Pancreas (tissue), 10 donors: ENCODE measurements at regions not wholly inside any gene's neighbourhood (a gene's known extent, or its start where the extent isn't known, plus 50 kb on each side); places are given as distances from the start of the nearest gene placed in this dataset.

Experiments used
- ATAC-seq, 4 donors: fragments of 200-7000 bp; cut with Tn5 transposase; one replicate each; pipeline versions ENCODE4 v1.8.0 to v1.9.1; 2020; ENCODE audit warnings: mild to moderate bottlenecking in 4 of 4, moderate library complexity in 4 of 4
- DNase-seq, 6 donors: peaks; one replicate each; pipeline ENCODE4 v3.0.0-alpha.2; 2020
- FAIRE-seq: peaks from 2 replicates; lab custom pipeline; 2012; peaks lifted over from hg19 to GRCh38; lab: Jason Lieb, UNC
- H3K27ac ChIP-seq, 4 donors: fragments of 200-600 bp; sonication (generic); 1 replicate in 3 of 4; 2 replicates in 1 of 4; pipeline versions ENCODE4 v1.5.0 to v1.8.0; 2020
- H3K27me3 ChIP-seq, 4 donors: fragments of 200-600 bp; one replicate each; pipeline ENCODE4 v1.8.0; 2021
- H3K36me3 ChIP-seq, 3 donors: fragments of 200-600 bp; sonication (generic) in 1 of 3; one replicate each; pipeline versions ENCODE4 v1.5.0 to v1.8.0; 2020 to 2021
- H3K4me1 ChIP-seq, 3 donors: fragments of 200-600 bp; one replicate each; pipeline ENCODE4 v1.8.0; 2021
- H3K4me3 ChIP-seq, 4 donors: fragments of 200-600 bp; sonication (generic) in 2 of 4; one replicate each; pipeline versions ENCODE4 v1.5.0 to v1.8.0; 2020 to 2021
- H3K9me3 ChIP-seq, 4 donors: fragments of 200-600 bp; one replicate each; pipeline ENCODE4 v1.8.0; 2021
- WGBS, 2 donors: extraction: QIAGEN DNeasy Blood & Tissue Kit; methylation state at CpG; one replicate each; pipeline ENCODE4 v1.1.7; 2013; 5-methylcytosine and 5-hydroxymethylcytosine counted together
- intact Hi-C, 3 donors: fragments of 100-400 bp; cut with DNase I; formaldehyde crosslinking; loops; one replicate each; pipeline versions ENCODE4 v1.11.1 to v1.14.2; 2022
- TF ChIP-seq, protein P1 (sequence below), 4 donors: fragments of 200-600 bp; sonication (generic) in 3 of 4; IDR thresholded peaks; one replicate each; pipeline versions ENCODE4 v1.5.0 to v1.8.0; 2021; ENCODE audit warnings: antibody characterized with exemption in 4 of 4
- donor health status: healthy with polysubstance abuse.
- donor health status: DM: no; HTN: no; CAD: no; lungs with moderate emphysema.
- donor health status: DM: no; HTN: no; CAD: no.
- donor health status: control.
- donor health status: control.
- donor health status: Bipolar disorder and iron deficiency.
- donor health status: DM: yes; HTN: yes; CAD: no.
- donor health status: DM: no; HTN: no; CAD: no.
- donor health status: DM: no; HTN: no; CAD: no.
- donor health status: DM: yes; HTN: yes; CAD: no.

DNA sequence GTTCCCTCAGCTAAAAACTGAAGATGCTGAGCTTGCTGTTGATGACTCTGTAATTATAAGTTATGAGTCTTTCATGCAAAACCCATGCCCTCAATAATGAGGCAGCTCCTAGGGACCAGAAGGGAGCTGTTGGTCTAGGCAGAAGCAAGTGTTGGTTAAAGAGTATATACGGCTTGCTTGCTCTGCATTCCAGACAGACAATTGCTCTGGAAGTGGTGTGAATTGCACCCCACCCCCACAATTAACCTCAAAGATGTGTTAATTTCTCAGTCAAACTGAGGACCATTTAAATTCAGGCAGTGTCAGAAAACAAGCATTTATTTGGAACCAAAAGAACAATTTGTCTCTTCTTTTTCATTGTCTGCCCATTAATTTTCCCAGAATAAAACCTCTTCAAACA is 163.5 kb upstream of the EOMES start:
- DNase-seq (no peak), ATAC-seq (no peak), FAIRE-seq (no peak)
- Histone ChIP-seq H3K27me3 (no peaks in the 10 kb centered on the region), H3K9me3 (no peaks in the 10 kb centered on the region), H3K36me3 (no peaks in the 10 kb centered on the region), H3K4me1 (no peaks in the 10 kb centered on the region), H3K4me3 (no peak overlapping the region), H3K27ac (no peak overlapping the region)
- 50 to 62% methylated on average over 1 of the region's 1 CpG for WGBS, 2 donors
- intact Hi-C loops, result loop anchor here in 1 of 3 donors (10.0 kb wide), 1 partner anchor 171 kb away; no protein-coding TSS in a partner anchor
- TF ChIP-seq, protein P1, sequence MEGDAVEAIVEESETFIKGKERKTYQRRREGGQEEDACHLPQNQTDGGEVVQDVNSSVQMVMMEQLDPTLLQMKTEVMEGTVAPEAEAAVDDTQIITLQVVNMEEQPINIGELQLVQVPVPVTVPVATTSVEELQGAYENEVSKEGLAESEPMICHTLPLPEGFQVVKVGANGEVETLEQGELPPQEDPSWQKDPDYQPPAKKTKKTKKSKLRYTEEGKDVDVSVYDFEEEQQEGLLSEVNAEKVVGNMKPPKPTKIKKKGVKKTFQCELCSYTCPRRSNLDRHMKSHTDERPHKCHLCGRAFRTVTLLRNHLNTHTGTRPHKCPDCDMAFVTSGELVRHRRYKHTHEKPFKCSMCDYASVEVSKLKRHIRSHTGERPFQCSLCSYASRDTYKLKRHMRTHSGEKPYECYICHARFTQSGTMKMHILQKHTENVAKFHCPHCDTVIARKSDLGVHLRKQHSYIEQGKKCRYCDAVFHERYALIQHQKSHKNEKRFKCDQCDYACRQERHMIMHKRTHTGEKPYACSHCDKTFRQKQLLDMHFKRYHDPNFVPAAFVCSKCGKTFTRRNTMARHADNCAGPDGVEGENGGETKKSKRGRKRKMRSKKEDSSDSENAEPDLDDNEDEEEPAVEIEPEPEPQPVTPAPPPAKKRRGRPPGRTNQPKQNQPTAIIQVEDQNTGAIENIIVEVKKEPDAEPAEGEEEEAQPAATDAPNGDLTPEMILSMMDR (IDR thresholded peaks at IDR 0.05), result no peak

DNA sequence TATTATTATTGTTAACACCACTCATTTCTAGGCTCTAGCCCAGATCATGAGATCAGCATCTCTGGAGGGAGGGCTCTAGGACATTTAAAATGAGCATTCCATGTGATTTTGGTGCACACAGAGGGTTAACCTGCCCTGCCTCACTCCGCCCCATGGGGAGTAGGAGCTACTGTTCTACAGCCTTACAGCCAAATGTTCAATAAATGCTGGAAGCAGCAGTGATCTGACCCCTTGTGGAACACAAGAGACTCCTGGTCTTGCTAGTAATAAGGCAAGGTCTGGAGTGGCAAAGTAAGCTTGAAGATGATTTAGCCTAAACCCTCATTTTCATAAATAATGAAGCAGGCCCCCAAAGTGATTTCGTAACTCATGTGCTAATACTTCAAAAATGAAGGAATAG is 166.4 kb upstream of the EOMES start:
- DNase-seq (no peak), FAIRE-seq (no peak), ATAC-seq (peak in 2 of 4 donors; percentile 42 to 50)
- intact Hi-C loops, result loop anchor here in 1 of 3 donors (10.0 kb wide), 1 partner anchor 174 kb away; no protein-coding TSS in a partner anchor
- Histone ChIP-seq H3K4me3 (no peak overlapping the region), H3K4me1 (no peaks in the 10 kb centered on the region), H3K27ac (no peak overlapping the region), H3K9me3 (no peaks in the 10 kb centered on the region), H3K27me3 (no peaks in the 10 kb centered on the region), H3K36me3 (no peaks in the 10 kb centered on the region)
- TF ChIP-seq, protein P1 (IDR thresholded peaks at IDR 0.05), result no peak
- WGBS, 2 donors, result 58 to 62% methylated on average over 2 of the region's 2 CpGs

GRCh38 chr3:27889745-27890144 is 167.6 kb upstream of the EOMES start:
- Histone ChIP-seq H3K36me3 (no peaks in the 10 kb centered on the region), H3K9me3 (no peaks in the 10 kb centered on the region), H3K4me3 (no peak overlapping the region), H3K27me3 (no peaks in the 10 kb centered on the region), H3K4me1 (no peaks in the 10 kb centered on the region), H3K27ac (no peak overlapping the region)
- intact Hi-C loops, result loop anchor here in 1 of 3 donors (10.0 kb wide), 1 partner anchor 175 kb away; no protein-coding TSS in a partner anchor
- WGBS, 2 donors, result 46 to 50% methylated on average over 4 of the region's 4 CpGs
- TF ChIP-seq, protein P1 (IDR thresholded peaks at IDR 0.05), result no peak
- no peak for DNase-seq
- no peak for FAIRE-seq
- no peak for ATAC-seq

DNA sequence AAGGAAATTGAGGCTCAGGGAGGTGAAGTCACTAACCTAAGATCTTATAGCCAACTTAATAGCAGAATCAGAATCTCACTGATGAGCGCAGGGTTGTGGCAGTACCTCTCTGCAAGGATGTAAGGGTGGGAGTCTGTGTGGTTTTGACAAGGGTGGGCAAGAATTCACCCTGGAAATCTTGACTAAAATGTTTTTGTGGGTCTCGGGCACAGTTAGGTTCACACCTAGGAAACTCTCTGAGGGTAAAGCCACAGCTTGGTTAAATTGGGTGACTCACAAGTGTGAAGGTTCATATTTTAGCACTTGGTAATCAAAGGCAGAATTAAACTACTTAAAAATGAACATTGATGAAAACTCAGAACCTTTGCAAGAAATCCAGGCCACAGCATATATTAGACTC is 178.2 kb upstream of the EOMES start:
- Histone ChIP-seq H3K4me1 (no peaks in the 10 kb centered on the region), H3K4me3 (no peak overlapping the region), H3K27me3 (no peaks in the 10 kb centered on the region), H3K9me3 (no peaks in the 10 kb centered on the region), H3K27ac (no peak overlapping the region), H3K36me3 (no peaks in the 10 kb centered on the region)
- 85 to 94% methylated on average over 2 of the region's 2 CpGs for WGBS, 2 donors
- DNase-seq, result no peak
- intact Hi-C loops, result no loop called here
- TF ChIP-seq, protein P1 (IDR thresholded peaks at IDR 0.05), result no peak
- FAIRE-seq, result no peak
- no peak for ATAC-seq

GRCh38 chr3:27903446-27903845 is 181.3 kb upstream of the EOMES start:
- intact Hi-C loops, result no loop called here
- DNase-seq (no peak), ATAC-seq (no peak), FAIRE-seq (no peak)
- Histone ChIP-seq H3K36me3 (no peaks in the 10 kb centered on the region), H3K4me1 (no peaks in the 10 kb centered on the region), H3K27me3 (no peaks in the 10 kb centered on the region), H3K9me3 (no peaks in the 10 kb centered on the region), H3K27ac (no peak overlapping the region), H3K4me3 (no peak overlapping the region)
- TF ChIP-seq, protein P1 (IDR thresholded peaks at IDR 0.05), result no peak
- WGBS, 2 donors, result 52 to 73% methylated on average over 3 of the region's 3 CpGs
